ENCODE measurements at regions not wholly inside any gene's neighbourhood (a gene's known extent, or its start where the extent isn't known, plus 50 kb on each side); places are given as distances from the start of the nearest gene placed in this dataset.

DNA sequence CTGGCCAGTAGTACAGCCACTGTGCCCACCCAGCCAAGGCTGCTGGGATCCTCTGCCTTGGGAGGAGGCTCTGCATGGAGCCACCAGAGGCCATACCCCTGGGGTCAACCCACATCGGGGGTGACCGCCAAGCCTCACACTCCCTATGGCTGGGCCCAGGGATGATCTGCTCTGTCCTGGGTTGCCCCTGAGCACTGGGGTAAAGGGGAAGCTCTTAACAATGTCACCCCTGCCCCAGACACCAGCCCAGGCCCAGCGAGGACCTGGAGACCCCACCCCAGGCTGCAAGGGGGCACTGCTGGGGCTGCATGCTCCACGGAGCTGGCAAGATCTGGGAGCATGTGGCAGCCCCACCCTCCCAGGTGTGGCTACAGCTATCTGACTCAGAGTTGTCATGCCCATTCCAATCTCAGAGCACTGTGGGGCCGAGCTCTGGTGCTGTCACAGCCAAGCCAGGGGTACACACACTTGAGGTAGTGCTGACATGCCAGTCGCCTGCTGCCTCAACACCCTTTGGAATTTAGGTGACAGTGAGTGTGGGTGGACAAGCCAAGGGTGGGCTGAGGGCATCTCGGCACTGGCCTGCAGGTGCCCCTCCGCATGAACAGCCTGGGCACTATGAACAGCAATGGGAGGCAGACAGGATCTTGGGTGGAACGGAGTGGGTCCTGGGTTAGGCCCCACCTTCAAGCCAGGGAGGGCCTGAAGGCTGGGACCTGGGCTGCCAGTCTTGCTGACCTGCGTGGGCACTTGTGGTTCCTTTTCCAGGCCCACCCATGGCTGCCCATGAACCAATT, 427.7 kb downstream of the LRRIQ3 start:
- no peak overlapping the region for H3K4me3 ChIP-seq (ENCODE audit: low read depth, low read length)
- TF ChIP-seq, protein P1, sequence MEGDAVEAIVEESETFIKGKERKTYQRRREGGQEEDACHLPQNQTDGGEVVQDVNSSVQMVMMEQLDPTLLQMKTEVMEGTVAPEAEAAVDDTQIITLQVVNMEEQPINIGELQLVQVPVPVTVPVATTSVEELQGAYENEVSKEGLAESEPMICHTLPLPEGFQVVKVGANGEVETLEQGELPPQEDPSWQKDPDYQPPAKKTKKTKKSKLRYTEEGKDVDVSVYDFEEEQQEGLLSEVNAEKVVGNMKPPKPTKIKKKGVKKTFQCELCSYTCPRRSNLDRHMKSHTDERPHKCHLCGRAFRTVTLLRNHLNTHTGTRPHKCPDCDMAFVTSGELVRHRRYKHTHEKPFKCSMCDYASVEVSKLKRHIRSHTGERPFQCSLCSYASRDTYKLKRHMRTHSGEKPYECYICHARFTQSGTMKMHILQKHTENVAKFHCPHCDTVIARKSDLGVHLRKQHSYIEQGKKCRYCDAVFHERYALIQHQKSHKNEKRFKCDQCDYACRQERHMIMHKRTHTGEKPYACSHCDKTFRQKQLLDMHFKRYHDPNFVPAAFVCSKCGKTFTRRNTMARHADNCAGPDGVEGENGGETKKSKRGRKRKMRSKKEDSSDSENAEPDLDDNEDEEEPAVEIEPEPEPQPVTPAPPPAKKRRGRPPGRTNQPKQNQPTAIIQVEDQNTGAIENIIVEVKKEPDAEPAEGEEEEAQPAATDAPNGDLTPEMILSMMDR (IDR thresholded peaks at IDR 0.05; ENCODE audit: insufficient read depth, low read length), result no peak

GRCh38 chr1:73766786-73767348, 431.1 kb downstream of the LRRIQ3 start:
- TF ChIP-seq, protein P1 (IDR thresholded peaks at IDR 0.05; ENCODE audit: insufficient read depth, low read length), result no peak
- no peak overlapping the region for H3K4me3 ChIP-seq (ENCODE audit: low read depth, low read length)
- no peak for DNase-seq (ENCODE audit: low read depth)

More for the DNA sequence above, 427.7 kb downstream of the LRRIQ3 start:
- no peak for DNase-seq (ENCODE audit: low read depth)

DNA sequence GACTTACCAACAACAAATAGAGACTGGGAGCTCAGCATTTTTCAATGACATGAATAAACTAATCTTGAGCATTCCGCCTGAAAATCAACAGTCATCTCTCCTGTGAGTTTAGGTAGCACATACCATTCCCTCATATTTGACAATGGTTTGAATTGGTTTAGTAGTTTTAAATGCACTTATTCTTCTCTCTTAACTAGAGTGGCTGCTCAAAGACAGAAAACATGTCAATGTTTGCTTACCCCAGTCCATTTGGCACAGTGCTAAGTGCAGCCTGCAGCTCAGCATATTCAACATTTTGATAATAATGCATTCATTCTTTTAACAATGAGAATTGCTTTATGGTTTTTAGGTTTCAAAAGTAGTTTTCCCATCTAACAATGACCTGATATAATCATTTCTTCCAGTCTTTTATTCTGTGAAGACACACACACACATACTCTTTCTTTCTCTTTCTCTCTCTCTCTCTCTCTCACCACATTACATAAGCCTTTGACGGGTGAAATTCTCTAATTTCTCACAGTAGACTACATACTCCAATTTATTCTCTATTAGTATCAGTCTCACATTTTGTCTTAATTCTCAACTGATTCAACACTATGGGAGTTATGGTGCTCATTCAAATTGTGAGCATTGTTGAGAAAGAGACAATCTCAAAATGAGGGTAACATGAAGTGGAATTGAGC, 432.3 kb downstream of the LRRIQ3 start:
- no peak for DNase-seq (ENCODE audit: low read depth)
- TF ChIP-seq, protein P1 (IDR thresholded peaks at IDR 0.05; ENCODE audit: insufficient read depth, low read length), result no peak
- no peak overlapping the region for H3K4me3 ChIP-seq (ENCODE audit: low read depth, low read length)

DNA sequence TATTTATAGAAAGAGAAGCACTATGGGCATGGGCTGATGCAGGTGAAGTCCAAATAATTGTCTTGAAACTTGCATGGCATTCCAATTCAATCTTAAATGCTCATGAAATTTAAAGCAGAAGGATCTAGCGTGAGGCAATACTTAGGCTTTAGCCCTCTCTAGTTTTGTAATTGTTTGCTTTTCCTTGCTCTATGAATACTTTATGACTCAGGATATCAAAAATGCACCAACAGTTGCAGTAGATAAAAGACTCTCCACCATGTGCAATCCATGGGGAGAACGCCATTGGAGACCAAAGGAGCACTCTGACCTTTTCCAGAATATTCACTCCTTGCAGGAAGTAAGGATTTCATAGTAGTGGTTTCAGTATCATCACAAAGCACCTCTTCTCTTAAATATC, 436.4 kb downstream of the LRRIQ3 start:
- H3K4me3 ChIP-seq (ENCODE audit: low read depth, low read length), result no peak overlapping the region
- TF ChIP-seq, protein P1 (IDR thresholded peaks at IDR 0.05; ENCODE audit: insufficient read depth, low read length), result no peak
- DNase-seq (ENCODE audit: low read depth), result no peak

- DNase-seq (ENCODE audit: low read depth), result no peak
- H3K4me3 ChIP-seq (ENCODE audit: low read depth, low read length), result no peak overlapping the region
- TF ChIP-seq, protein P1 (IDR thresholded peaks at IDR 0.05; ENCODE audit: insufficient read depth, low read length), result no peak
Observed at GRCh38 chr1:73759011-73759410, 439.0 kb downstream of the LRRIQ3 start.

GRCh38 chr1:73756817-73757216, 441.2 kb downstream of the LRRIQ3 start:
- TF ChIP-seq, protein P1 (IDR thresholded peaks at IDR 0.05; ENCODE audit: insufficient read depth, low read length), result no peak
- no peak overlapping the region for H3K4me3 ChIP-seq (ENCODE audit: low read depth, low read length)
- no peak for DNase-seq (ENCODE audit: low read depth)

All from fibroblast of the aortic adventitia (primary cell).